GM19099 (cell line): ENCODE measurements at regions not wholly inside any gene's neighbourhood (a gene's known extent, or its start where the extent isn't known, plus 50 kb on each side); places are given as distances from the start of the nearest gene placed in this dataset.

Experiments used
- POLR2A ChIP-seq: IDR thresholded peaks from 3 replicates; pipeline ENCODE4 v1.6.1; 2011; ENCODE audit warnings: low read depth; ENCODE audit not compliant: insufficient read length; ENCODE audit errors: extremely low read depth

DNA sequence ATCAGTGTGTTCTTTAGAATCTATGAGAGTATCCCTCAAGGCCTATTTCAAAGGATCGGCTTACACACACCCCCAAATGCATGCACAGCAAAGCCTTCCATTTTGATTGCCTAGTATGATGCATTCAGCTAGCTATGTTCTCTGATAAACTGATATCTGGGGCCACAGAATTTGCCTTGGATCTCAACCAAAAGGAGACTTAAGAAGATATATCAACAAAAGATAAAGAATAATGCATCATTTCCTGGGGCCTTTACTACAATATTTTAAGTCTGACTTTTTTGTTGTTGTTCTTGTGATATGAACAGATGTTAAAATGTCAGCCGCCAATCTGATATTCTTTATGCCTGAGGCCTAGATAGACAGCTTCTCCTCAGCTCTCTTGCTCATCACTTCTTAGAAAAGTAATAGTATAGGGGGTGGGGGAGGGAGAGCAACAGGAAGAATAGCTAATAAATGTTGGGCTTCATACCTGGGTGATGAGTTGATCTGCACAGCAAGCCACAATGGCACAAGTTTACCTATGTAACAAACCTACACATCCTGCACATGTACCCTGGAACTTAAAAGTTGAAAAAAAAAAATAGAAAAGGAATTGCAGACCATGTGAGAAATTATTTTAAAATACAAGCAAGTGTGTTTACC lies 792.9 kb upstream of the GHITM start:
- TF ChIP-seq POLR2A, result no peak

DNA sequence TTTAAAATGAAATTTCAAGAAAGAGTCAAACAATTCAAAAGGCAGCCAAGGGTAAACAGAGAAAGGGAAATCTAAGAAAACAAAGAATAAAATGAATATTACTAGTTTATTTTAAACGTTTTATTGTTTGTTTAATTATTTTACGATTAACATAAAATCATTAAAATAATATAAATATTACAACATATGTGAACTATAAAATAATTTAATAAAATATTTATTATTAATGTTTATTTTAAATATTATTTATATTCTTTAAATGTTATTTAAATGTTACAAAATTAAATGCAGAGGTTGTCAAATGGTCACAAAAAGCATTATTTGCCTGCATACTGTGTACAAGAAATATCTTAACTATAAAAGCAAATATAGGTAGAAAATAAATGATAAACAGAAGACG lies 786.7 kb upstream of the GHITM start:
- TF ChIP-seq POLR2A, result no peak

DNA sequence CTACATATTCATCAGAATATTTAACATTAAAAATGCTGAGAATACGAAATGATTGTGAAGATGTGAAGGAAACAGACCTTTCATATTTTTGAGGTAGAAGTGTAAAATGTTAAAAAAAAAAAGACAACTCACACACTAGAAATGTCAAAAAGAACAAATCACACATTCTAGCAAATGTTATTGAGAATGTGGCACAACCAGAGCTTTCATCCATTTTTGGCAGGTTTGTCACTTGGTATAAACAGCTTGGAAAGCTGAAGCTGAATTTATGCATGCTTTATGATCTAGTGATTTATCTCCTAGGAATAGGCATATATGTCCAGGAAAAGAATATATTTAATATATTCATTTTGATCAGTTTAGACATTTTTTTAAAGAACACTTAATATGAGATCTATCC lies 784.9 kb upstream of the GHITM start:
- TF ChIP-seq POLR2A, result no peak

DNA sequence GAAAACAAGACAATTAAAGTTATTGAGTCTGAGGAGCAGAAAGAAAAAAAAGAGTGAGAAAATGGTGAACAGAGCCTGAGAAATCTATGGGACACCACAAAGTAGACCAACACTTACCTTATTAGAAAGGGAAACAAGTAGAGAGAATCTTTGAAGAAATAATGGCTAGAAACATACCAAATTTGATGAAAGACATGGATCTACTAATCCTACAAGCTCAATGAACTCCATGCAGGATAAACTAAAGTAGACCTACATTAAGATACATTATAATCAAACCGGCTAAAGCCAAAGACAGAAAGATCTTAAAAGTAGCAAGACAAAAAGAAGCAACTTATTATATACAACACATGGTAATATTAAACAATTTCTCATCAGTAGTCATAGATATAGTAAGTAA lies 782.3 kb upstream of the GHITM start:
- TF ChIP-seq POLR2A, result no peak

DNA sequence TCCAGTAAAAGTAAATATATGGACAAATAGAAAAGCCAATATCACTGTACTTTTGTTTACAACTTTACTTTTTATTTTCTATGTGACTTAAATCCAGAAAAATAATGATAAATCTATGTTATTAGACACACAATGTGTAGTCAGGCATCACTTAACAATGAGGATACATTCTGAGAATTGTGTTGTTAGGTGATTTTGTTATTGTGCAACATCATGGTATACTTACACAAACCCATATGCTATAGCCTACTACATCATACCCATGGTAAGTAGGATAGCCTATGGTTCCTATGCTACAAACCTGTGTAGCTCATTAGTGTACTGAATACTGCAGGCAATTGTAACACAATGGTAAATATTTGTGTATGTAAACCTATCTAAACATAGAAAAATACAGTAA lies 781.7 kb upstream of the GHITM start:
- TF ChIP-seq POLR2A, result no peak

DNA sequence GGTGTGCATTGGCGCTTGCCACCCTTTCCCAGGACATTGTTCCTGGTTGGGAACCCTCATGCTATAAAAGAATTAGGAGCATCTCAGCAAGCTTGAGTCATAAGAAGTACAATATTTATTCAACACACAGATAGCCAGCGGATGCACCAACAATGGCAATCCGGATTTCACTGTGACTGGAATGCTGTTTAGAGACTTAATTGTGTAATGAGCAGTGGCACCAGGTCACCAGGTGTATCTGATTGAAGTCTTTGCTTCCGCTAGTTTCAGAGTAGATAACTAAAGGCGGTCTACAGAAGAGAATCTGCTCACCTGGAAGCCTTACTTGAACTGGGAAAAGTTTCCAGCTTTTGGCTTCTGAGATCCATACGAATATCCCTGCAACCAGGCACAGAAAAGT lies 772.3 kb upstream of the GHITM start:
- no peak for TF ChIP-seq POLR2A

DNA sequence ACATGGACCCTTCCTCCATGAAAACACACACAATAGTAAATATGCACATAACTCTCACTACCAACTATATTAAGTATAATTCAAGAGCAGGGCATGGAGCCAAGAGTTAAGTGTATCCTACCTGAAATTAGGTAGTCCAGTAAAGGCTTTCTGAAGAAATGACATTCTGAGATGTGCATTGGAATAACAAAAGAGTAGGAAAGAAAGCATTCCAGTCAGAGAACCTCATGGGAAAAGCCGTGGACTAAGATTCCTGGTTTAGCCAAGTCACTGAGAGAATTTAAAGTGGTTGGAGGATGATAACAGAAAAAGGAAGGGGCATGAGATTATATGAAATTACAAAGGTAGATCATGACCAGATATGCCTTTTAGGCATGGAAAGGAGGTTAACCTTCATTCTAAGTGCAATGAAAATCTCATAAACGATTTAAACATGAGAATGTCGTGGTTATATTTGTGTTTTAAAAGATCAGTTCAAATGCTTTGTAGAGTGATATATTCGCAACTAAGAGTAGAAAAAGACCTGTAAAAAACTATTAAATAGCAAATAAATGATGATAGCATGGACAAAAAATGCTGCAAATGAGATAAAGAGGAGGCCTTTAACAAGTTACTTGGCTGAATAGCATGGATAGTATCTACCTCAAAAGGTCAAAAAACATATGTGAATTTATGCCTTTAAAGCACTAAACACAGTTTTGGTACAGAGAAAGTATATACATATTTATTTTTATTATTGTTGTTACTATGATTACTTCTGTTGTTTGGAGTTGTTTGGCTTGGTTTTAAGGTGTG lies 767.4 kb upstream of the GHITM start:
- no peak for TF ChIP-seq POLR2A

DNA sequence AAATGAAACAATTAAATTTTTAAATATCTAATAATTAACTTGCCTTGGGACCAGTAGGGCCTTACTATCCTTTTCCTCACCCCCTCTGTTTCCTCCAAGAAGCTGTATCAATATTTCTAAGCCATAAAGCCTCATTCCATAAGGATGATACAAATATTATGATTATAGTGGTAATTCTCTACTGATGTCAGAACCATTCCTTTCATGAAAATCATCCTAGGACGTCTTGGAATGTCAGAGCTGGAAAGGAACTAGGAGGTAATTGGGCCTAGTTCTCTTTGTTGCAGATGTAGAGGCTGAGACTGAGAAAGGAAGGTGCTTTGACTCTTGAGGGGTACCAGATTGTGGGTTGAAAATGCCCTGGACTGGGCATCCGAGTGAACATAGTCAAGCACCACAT lies 766.7 kb upstream of the GHITM start:
- no peak for TF ChIP-seq POLR2A

DNA sequence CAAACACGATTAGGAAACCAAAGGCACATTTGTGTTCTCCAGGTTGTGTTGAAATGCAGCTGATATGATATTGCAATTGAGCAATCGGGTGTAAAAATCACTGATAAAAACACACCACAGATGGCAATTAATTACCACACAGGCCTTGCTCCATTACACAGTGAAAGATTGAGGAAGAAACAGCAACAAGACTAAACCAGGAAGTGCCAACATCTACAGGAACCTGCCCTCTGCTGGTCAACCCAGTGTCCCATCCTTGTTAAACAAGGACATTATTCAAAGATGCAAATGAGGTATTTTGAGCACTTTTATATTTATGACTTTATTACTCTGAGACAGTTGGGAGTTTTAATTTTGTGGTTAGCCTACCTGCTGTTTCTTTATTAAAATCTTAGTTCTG lies 765.6 kb upstream of the GHITM start:
- no peak for TF ChIP-seq POLR2A

DNA sequence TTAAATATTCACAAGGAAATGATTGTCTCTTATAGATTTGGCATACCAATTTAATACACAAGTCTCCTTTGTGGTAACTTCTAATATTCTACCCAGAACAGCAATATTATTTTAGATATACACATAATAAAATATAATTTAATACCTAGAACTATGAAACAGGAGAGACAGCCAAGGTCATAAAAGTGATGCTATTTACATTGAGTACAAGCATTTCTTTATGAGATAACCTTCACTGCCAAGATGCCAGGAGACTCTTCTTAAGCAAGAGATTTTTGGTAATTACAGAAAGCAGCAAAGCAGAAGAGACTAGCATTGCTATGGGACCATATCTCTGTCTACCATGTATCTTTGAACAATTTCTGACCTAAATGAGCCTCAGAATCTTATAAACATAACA lies 764.6 kb upstream of the GHITM start:
- no peak for TF ChIP-seq POLR2A

DNA sequence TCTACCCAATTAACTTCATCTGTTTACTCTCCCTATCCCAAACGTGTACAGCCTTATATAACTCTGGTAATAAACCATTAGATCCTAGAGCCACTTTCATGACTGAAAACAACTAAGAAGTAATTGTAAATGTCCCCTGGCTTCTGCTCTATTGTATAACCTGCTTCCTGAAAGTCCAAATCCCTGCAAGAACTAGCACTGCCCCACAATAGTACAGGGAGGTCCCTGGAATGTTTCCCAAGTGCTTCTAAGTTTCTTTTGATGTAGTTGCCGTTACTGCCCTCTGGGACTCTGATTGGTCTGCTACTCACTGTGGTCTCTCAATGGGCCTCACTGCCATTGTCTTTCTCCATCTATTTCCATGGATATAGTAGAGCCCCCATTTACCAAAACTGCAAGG lies 764.0 kb upstream of the GHITM start:
- no peak for TF ChIP-seq POLR2A

DNA sequence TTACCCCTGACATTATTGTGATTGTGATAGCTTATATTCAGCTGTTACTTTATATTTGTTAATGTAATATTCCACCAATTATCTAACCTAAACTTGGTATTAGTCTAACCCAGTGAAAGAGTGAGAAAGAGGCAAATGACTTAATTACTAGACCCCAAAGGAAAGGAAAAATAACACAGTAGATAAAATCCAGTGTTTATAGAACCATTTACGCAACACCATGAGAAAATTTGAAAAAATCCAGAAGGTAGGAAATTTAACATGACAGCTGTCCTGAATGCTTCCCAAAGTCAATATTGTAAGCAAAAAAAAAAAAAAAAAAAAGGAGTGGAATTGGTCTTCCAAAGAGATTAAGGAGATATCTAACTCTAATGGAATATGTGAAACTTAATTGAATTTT lies 741.5 kb upstream of the GHITM start:
- no peak for TF ChIP-seq POLR2A

DNA sequence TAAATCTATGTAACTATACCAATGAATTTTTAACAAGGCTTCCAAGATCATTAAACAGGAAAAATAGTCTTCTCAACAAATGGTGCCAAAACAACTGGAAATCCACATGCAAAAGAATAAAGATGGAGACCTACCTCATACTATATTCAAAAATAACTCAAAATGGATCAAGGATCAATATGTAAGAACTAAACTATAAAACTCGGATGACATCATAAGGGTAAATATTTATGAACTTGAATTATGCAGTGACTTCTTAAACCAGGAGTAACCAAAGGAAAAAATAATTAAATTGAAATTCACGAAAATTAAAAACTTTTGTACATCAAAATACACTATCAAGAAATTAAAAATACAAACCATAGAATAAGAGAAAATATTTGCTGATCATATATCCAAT lies 728.7 kb upstream of the GHITM start:
- TF ChIP-seq POLR2A, result no peak

DNA sequence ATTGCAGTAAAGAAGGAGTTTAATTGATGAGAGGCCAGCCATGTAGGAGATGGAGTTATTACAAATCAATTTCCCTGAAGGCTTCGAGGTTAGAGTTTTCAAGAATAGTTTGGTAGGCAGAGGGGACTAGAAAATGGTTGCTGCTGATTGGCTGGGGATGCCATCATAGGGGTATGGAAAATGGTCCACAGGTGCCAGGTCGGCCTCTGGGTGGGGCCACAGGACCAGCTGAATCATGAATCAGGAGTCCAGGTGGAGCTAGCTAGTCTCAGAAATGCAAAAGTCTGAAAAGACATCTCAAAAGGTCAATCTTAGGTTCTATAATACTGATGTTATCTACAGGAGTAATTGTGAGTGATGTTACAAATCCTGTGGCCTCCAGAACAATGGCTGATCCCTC lies 714.0 kb upstream of the GHITM start:
- no peak for TF ChIP-seq POLR2A

DNA sequence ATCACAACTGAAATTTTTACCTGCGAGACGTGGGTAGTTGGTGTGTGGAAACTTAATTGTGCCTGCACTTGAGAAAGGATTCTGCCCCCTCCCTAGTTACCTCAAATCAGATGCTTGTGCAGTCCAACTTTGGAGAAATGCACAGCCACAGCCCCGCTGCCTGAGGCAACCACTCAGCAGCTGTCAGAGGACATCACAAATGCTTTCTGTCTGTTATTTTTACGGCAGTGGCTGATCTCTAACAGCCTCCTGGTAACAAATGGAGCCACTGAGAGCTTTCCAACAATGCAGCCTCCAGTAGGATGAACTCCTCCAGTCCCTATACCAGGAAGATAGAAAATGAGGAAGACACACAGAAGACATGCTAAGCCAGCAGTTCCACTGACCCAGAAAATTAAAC lies 712.2 kb upstream of the GHITM start:
- no peak for TF ChIP-seq POLR2A

DNA sequence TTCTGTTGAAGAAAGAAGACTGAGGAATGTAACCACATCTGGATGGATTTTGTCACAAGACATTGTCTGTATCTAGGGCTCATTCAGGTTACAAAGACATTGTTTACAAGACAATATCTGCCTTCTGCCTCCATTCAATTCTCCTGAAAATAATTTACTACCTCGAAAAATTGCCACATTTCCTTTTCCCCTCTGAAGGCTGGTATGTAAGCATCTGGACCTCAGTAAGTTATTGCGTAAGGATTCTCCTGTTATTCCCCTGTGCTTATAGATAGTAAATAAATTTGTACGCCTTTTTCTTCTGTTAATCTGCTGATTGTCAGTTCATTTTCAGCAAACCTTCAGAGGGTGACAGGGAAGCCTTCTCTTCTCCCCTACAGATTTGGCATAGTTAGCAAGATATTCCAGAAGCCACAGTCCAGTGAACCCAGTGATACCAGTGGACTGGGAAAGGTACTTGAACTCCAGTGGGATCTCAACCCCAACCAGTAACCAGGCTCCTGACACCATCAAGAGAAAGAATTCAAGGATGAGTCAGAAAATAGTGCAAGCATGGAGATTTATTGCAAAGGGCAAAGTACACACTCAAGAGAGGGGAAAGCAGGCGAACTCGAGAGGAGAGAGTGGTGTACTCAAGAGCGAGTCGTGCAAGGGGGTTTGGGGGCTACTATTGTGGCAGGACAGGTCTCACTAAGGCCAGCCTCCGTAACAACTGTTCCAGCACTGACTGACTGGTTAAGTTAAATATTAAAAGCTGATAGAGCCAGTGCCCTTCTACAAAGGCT lies 706.9 kb upstream of the GHITM start:
- no peak for TF ChIP-seq POLR2A

DNA sequence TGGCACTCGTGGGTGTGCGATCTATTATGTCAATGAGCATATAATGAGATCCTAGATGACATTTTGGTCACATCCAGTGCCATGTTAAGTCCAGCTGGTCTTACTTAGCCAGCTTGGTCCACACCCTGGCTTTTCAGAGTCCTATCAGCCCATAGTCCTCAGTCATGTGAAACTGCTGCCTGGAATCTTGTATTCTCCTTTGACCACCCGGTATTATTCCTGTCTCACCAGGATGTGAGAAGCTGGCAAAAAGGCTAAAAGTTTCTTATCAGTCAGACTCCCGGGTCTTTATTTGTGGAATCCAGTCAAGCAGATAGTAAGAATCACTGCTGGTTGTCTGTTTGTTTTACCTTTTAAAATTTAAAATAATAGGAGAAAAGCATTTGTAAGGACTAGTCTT lies 705.6 kb upstream of the GHITM start:
- TF ChIP-seq POLR2A, result no peak

DNA sequence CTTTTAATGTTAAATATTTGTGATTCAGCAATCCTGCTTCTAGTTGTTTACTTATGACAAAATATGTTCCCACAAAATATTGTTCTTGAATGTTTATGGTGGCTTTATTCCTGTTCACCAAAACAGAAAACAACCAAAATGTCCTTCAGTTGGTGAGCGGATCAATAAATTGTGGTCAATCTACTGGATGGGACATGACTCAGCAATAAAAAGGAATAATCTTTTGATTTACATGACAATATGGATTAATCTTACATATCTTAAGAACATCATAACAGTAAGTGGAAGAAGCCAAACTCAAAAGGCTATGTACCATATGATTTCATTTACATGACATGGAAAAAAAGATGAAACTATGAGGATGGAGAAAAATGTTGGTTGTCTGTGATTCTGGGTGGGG lies 691.3 kb upstream of the GHITM start:
- no peak for TF ChIP-seq POLR2A
